ENCODE measurements at regions not wholly inside any gene's neighbourhood (a gene's known extent, or its start where the extent isn't known, plus 50 kb on each side); places are given as distances from the start of the nearest gene placed in this dataset.

GRCh38 chr1:229130028-229130668 is 140.8 kb upstream of the RAB4A start (continued):
- no peak for TF ChIP-seq ZNF567 (CRISPR knock-in tag; IDR thresholded peaks at IDR 0.05; ENCODE audit: borderline replicate concordance)
- no peak for TF ChIP-seq REL (CRISPR knock-in tag; conservative IDR thresholded peaks at IDR 0.05)
- TF ChIP-seq ZNF891 (CRISPR knock-in tag; IDR thresholded peaks at IDR 0.05), result 0 out of 2 replicates have a peak, but pooled peaks have one; percentile 17
- TF ChIP-seq ATAD3A (CRISPR knock-in tag; IDR thresholded peaks at IDR 0.05), result no peak
- no peak for TF ChIP-seq ZNF777 (CRISPR knock-in tag; IDR thresholded peaks at IDR 0.05)
- TF ChIP-seq FOXA3 (CRISPR knock-in tag; IDR thresholded peaks at IDR 0.05), result peak; percentile 79
- 0 out of 2 replicates have a peak, but pooled peaks have one; percentile 76 for TF ChIP-seq ZNF782 (CRISPR knock-in tag; IDR thresholded peaks at IDR 0.05; ENCODE audit: borderline replicate concordance)
- no peak for TF ChIP-seq ONECUT2 (CRISPR knock-in tag; IDR thresholded peaks at IDR 0.05)
- TF ChIP-seq ZNF740 (CRISPR knock-in tag; IDR thresholded peaks at IDR 0.05), result 0 out of 2 replicates have a peak, but pooled peaks have one; percentile 27
- TF ChIP-seq PHF21A (CRISPR knock-in tag; IDR thresholded peaks at IDR 0.05), result peak; percentile 81
- 0 out of 2 replicates have a peak, but pooled peaks have one; percentile 21 for TF ChIP-seq ARID3A (IDR thresholded peaks at IDR 0.05; ENCODE audit: low read depth, low read length)
- TF ChIP-seq AKNA (CRISPR knock-in tag; IDR thresholded peaks at IDR 0.05; ENCODE audit: borderline replicate concordance), result no peak
- no peak for TF ChIP-seq ISX (CRISPR knock-in tag; conservative IDR thresholded peaks at IDR 0.05)
- TF ChIP-seq AHR (CRISPR knock-in tag; IDR thresholded peaks at IDR 0.05), result no peak
- TF ChIP-seq ZMYM3 (CRISPR knock-in tag; IDR thresholded peaks at IDR 0.05), result peak; percentile 64; the same call in 1 of the 2 replicates
- peak; percentile 56; the same call in 1 of the 2 replicates for TF ChIP-seq ZKSCAN8 (CRISPR knock-in tag; IDR thresholded peaks at IDR 0.05; ENCODE audit: borderline replicate concordance)
- peak; percentile 59 for TF ChIP-seq KDM5B (CRISPR knock-in tag; IDR thresholded peaks at IDR 0.05; ENCODE audit: borderline replicate concordance)
- TF ChIP-seq ZFP36L2 (CRISPR knock-in tag; IDR thresholded peaks at IDR 0.05), result no peak
- TF ChIP-seq ZNF562 (CRISPR knock-in tag; IDR thresholded peaks at IDR 0.05; ENCODE audit: borderline replicate concordance), result no peak
- TF ChIP-seq MED13 (CRISPR knock-in tag; IDR thresholded peaks at IDR 0.05), result peak; percentile 73
- no peak for TF ChIP-seq RORA (CRISPR knock-in tag; IDR thresholded peaks at IDR 0.05)
- no peak for TF ChIP-seq ZNF451 (CRISPR knock-in tag; IDR thresholded peaks at IDR 0.05)
- peak; percentile 84; the same call in 1 of the 2 replicates for TF ChIP-seq ZNF543 (CRISPR knock-in tag; IDR thresholded peaks at IDR 0.05)
- TF ChIP-seq ZNF614 (CRISPR knock-in tag; IDR thresholded peaks at IDR 0.05; ENCODE audit: borderline replicate concordance), result peak; percentile 67; the same call in 1 of the 2 replicates
- TF ChIP-seq GLI4 (CRISPR knock-in tag; IDR thresholded peaks at IDR 0.05; ENCODE audit: borderline replicate concordance), result 0 out of 2 replicates have a peak, but pooled peaks have one; percentile 22
- TF ChIP-seq ZNF792 (CRISPR knock-in tag; IDR thresholded peaks at IDR 0.05), result peak; percentile 67

Data from HepG2 (cell line).